GM23338 (cell line): ENCODE measurements at regions not wholly inside any gene's neighbourhood (a gene's known extent, or its start where the extent isn't known, plus 50 kb on each side); places are given as distances from the start of the nearest gene placed in this dataset.

Source experiments
- ATAC-seq: fragments of 200-7000 bp; cut with Tn5 transposase; 3 replicates; pipeline ENCODE4 v1.9.1; 2020
- DNase-seq: peaks from one replicate; pipeline ENCODE4 v3.0.0-alpha.2; 2015; ENCODE audit warnings: low spot score
- H2AFZ ChIP-seq: fragments of 200-600 bp; sonication (generic); 2 replicates; pipeline ENCODE4 v1.8.0; 2016; ENCODE audit warnings: antibody characterized with exemption, mild to moderate bottlenecking, moderate library complexity
- H3F3A ChIP-seq: fragments of 200-600 bp; sonication (generic); replicated peaks from 2 replicates; pipeline ENCODE4 v1.8.0; 2017; ENCODE audit warnings: antibody characterized with exemption, mixed run types, low read depth
- H3K27ac ChIP-seq: fragments of 200-600 bp; sonication (generic); 2 replicates; pipeline ENCODE4 v1.6.1; 2016; ENCODE audit warnings: low read depth
- H3K27me3 ChIP-seq: fragments of 200-600 bp; sonication (generic); 2 replicates; pipeline ENCODE4 v1.8.0; 2016; ENCODE audit warnings: mild to moderate bottlenecking, mixed run types, moderate library complexity; ENCODE audit not compliant: insufficient read depth
- H3K36me3 ChIP-seq: fragments of 200-600 bp; sonication (generic); 2 replicates; pipeline ENCODE4 v1.8.0; 2016; ENCODE audit warnings: mild to moderate bottlenecking; ENCODE audit not compliant: insufficient read depth
- H3K4me1 ChIP-seq: fragments of 200-600 bp; sonication (generic); 2 replicates; pipeline ENCODE4 v1.8.0; 2016; ENCODE audit warnings: mild to moderate bottlenecking, moderate library complexity; ENCODE audit not compliant: insufficient read depth
- H3K4me2 ChIP-seq: fragments of 200-600 bp; sonication (generic); 2 replicates; pipeline ENCODE4 v1.7.1; 2017; ENCODE audit warnings: mixed run types
- H3K4me3 ChIP-seq: fragments of 200-600 bp; sonication (generic); 2 replicates; pipeline ENCODE4 v1.6.1; 2016; ENCODE audit warnings: mixed run types
- H3K79me2 ChIP-seq: fragments of 200-600 bp; sonication (generic); replicated peaks from 2 replicates; pipeline ENCODE4 v1.8.0; 2017; ENCODE audit warnings: mild to moderate bottlenecking; ENCODE audit not compliant: insufficient read depth
- H3K9me2 ChIP-seq: fragments of 200-600 bp; sonication (generic); 2 replicates; pipeline ENCODE4 v1.8.0; 2017; ENCODE audit not compliant: insufficient read depth
- H4K20me1 ChIP-seq: fragments of 200-600 bp; sonication (generic); replicated peaks from 2 replicates; pipeline ENCODE4 v1.8.0; 2017; ENCODE audit warnings: mild to moderate bottlenecking; ENCODE audit not compliant: insufficient read depth
- H3K27ac Mint-ChIP-seq: 2 replicates; pipeline ENCODE4 v1.8.0; 2020; ENCODE audit warnings: inconsistent platforms, mild to moderate bottlenecking, moderate library complexity, mixed read lengths
- H3K27me3 Mint-ChIP-seq: 3 replicates; pipeline ENCODE4 v1.8.0; 2022; ENCODE audit warnings: low read depth, mild to moderate bottlenecking, moderate library complexity, mixed read lengths, inconsistent platforms; ENCODE audit not compliant: insufficient read depth, poor library complexity
- H3K36me3 Mint-ChIP-seq: 3 replicates; pipeline ENCODE4 v1.8.0; 2021; ENCODE audit warnings: low read depth, mild to moderate bottlenecking, inconsistent platforms, moderate library complexity, mixed read lengths
- H3K4me1 Mint-ChIP-seq: 3 replicates; pipeline ENCODE4 v1.8.0; 2020; ENCODE audit warnings: mild to moderate bottlenecking, inconsistent platforms, mixed read lengths
- H3K4me3 Mint-ChIP-seq: 3 replicates; pipeline ENCODE4 v1.8.0; 2021; ENCODE audit warnings: moderate library complexity, mild to moderate bottlenecking, inconsistent platforms, mixed read lengths
- H3K9me3 Mint-ChIP-seq: 3 replicates; pipeline ENCODE4 v1.8.0; 2020; ENCODE audit warnings: moderate library complexity, mild to moderate bottlenecking, inconsistent platforms, mixed read lengths
- CTCF ChIP-seq, 2 experiments: fragments of 200-600 bp in 1 of 2; sonication (generic) in 1 of 2; conservative IDR thresholded peaks; 2 replicates each; pipeline versions ENCODE4 v1.5.1 to v1.6.1; 2016 to 2017; ENCODE audit warnings: antibody characterized with exemption in 2 of 2, low read depth in 2 of 2, mild to moderate bottlenecking in 2 of 2, moderate library complexity in 1 of 2
- EZH2 ChIP-seq: fragments of 200-600 bp; sonication (generic); IDR thresholded peaks from one replicate; pipeline ENCODE4 v1.8.0; 2017; ENCODE audit warnings: antibody characterized with exemption, mild to moderate bottlenecking, low read depth; ENCODE audit not compliant: unreplicated experiment
- EZH2phosphoT487 ChIP-seq: fragments of 200-600 bp; sonication (generic); IDR thresholded peaks from one replicate; pipeline ENCODE4 v1.8.1; 2018; ENCODE audit warnings: antibody characterized with exemption; ENCODE audit not compliant: unreplicated experiment
- JUNB ChIP-seq: IDR thresholded peaks from one replicate; pipeline ENCODE4 v1.6.1; 2016; ENCODE audit warnings: antibody characterized with exemption; ENCODE audit not compliant: unreplicated experiment
- STAT1 ChIP-seq: IDR thresholded peaks from one replicate; pipeline ENCODE4 v1.6.1; 2016; ENCODE audit warnings: antibody characterized with exemption; ENCODE audit not compliant: unreplicated experiment
- ZNF114 ChIP-seq: fragments of 250-450 bp; sonication (Bioruptor Pico); IDR thresholded peaks from 2 replicates; pipeline ENCODE4 v1.5.0; 2020; ENCODE audit warnings: mild to moderate bottlenecking, moderate library complexity
- ZNF331 ChIP-seq: fragments of 250-450 bp; sonication (Bioruptor Pico); IDR thresholded peaks from 2 replicates; pipeline ENCODE4 v1.5.0; 2020; ENCODE audit warnings: low read depth, mild to moderate bottlenecking, moderate library complexity
- TF ChIP-seq, protein P1 (sequence below): fragments of 250-450 bp; sonication (Bioruptor Pico); IDR thresholded peaks from 2 replicates; pipeline ENCODE4 v1.5.0; 2020; ENCODE audit warnings: mild to moderate bottlenecking, moderate library complexity

GRCh38 chr2:186052930-186053329 is 314.3 kb downstream of the FSIP2 start:
- H3K4me3 Mint-ChIP-seq = no peak overlapping the region
- H3K9me3 Mint-ChIP-seq = no peaks in the 10 kb centered on the region

More at GRCh38 chr2:186052930-186053329, 314.3 kb downstream of the FSIP2 start:
- no peaks in the 10 kb centered on the region for H4K20me1 ChIP-seq
- H2AFZ ChIP-seq = no peak overlapping the region
- Mint-ChIP-seq H3K4me1 (peaks cover 4% of the 10 kb centered on the region; the same call in 2 of the 3 replicates), H3K27ac (no peak overlapping the region), H3K36me3 (no peaks in the 10 kb centered on the region), H3K27me3 (no peaks in the 10 kb centered on the region)
- no peak for TF ChIP-seq EZH2
- no peak for TF ChIP-seq EZH2phosphoT487
- TF ChIP-seq ZNF331 (CRISPR knock-in tag) = no peak
- TF ChIP-seq STAT1 = no peak
- TF ChIP-seq CTCF (conservative IDR thresholded peaks at IDR 0.05; ENCODE audit: low read depth in 2 of 2) = no peak
- TF ChIP-seq, protein P1, sequence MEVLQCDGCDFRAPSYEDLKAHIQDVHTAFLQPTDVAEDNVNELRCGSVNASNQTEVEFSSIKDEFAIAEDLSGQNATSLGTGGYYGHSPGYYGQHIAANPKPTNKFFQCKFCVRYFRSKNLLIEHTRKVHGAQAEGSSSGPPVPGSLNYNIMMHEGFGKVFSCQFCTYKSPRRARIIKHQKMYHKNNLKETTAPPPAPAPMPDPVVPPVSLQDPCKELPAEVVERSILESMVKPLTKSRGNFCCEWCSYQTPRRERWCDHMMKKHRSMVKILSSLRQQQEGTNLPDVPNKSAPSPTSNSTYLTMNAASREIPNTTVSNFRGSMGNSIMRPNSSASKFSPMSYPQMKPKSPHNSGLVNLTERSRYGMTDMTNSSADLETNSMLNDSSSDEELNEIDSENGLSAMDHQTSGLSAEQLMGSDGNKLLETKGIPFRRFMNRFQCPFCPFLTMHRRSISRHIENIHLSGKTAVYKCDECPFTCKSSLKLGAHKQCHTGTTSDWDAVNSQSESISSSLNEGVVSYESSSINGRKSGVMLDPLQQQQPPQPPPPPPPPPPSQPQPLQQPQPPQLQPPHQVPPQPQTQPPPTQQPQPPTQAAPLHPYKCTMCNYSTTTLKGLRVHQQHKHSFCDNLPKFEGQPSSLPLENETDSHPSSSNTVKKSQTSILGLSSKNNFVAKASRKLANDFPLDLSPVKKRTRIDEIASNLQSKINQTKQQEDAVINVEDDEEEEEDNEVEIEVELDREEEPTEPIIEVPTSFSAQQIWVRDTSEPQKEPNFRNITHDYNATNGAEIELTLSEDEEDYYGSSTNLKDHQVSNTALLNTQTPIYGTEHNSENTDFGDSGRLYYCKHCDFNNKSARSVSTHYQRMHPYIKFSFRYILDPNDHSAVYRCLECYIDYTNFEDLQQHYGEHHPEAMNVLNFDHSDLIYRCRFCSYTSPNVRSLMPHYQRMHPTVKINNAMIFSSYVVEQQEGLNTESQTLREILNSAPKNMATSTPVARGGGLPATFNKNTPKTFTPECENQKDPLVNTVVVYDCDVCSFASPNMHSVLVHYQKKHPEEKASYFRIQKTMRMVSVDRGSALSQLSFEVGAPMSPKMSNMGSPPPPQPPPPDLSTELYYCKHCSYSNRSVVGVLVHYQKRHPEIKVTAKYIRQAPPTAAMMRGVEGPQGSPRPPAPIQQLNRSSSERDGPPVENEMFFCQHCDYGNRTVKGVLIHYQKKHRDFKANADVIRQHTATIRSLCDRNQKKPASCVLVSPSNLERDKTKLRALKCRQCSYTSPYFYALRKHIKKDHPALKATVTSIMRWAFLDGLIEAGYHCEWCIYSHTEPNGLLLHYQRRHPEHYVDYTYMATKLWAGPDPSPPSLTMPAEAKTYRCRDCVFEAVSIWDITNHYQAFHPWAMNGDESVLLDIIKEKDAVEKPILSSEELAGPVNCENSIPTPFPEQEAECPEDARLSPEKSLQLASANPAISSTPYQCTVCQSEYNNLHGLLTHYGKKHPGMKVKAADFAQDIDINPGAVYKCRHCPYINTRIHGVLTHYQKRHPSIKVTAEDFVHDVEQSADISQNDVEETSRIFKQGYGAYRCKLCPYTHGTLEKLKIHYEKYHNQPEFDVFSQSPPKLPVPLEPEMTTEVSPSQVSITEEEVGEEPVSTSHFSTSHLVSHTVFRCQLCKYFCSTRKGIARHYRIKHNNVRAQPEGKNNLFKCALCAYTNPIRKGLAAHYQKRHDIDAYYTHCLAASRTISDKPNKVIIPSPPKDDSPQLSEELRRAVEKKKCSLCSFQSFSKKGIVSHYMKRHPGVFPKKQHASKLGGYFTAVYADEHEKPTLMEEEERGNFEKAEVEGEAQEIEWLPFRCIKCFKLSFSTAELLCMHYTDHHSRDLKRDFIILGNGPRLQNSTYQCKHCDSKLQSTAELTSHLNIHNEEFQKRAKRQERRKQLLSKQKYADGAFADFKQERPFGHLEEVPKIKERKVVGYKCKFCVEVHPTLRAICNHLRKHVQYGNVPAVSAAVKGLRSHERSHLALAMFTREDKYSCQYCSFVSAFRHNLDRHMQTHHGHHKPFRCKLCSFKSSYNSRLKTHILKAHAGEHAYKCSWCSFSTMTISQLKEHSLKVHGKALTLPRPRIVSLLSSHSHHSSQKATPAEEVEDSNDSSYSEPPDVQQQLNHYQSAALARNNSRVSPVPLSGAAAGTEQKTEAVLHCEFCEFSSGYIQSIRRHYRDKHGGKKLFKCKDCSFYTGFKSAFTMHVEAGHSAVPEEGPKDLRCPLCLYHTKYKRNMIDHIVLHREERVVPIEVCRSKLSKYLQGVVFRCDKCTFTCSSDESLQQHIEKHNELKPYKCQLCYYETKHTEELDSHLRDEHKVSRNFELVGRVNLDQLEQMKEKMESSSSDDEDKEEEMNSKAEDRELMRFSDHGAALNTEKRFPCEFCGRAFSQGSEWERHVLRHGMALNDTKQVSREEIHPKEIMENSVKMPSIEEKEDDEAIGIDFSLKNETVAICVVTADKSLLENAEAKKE (CRISPR knock-in tag) = no peak
- no peak for TF ChIP-seq JUNB
- TF ChIP-seq ZNF114 (CRISPR knock-in tag) = no peak
- H3K27me3 ChIP-seq = no peaks in the 10 kb centered on the region
- no peaks in the 10 kb centered on the region for H3F3A ChIP-seq
- no peaks in the 10 kb centered on the region for H3K79me2 ChIP-seq
- no peak overlapping the region for H3K4me3 ChIP-seq
- DNase-seq = no peak
- H3K36me3 ChIP-seq = no peaks in the 10 kb centered on the region
- H3K4me2 ChIP-seq = no peak overlapping the region
- peaks cover 8% of the 10 kb centered on the region for H3K4me1 ChIP-seq
- no peaks in the 10 kb centered on the region for H3K9me2 ChIP-seq
- ATAC-seq = no peak
- H3K27ac ChIP-seq = no peak overlapping the region
